Keratinocyte (primary cell): ENCODE measurements at regions not wholly inside any gene's neighbourhood (a gene's known extent, or its start where the extent isn't known, plus 50 kb on each side); places are given as distances from the start of the nearest gene placed in this dataset.

Experiments used
- DNase-seq: peaks from one replicate; pipeline ENCODE4 v3.0.0-alpha.2; 2011; ENCODE audit warnings: low read depth, missing footprints, low spot score
- FAIRE-seq: peaks from 2 replicates; lab custom pipeline; 2011; peaks lifted over from hg19 to GRCh38; lab: Jason Lieb, UNC
- H2AFZ ChIP-seq: 2 replicates; pipeline ENCODE4 v1.6.0; 2012; ENCODE audit warnings: low read length, control low read depth, inconsistent platforms; ENCODE audit not compliant: control insufficient read depth
- H3K27ac ChIP-seq: 2 replicates; pipeline ENCODE4 v1.5.1; 2011; ENCODE audit warnings: low read length; ENCODE audit not compliant: control insufficient read depth, insufficient read depth
- H3K27me3 ChIP-seq: 3 replicates; pipeline ENCODE4 v1.6.0; 2011; ENCODE audit warnings: low read length; ENCODE audit not compliant: control insufficient read depth, insufficient read depth; ENCODE audit errors: extremely low read depth
- H3K36me3 ChIP-seq, 2 experiments: 2 replicates in 1 of 2; 3 replicates in 1 of 2; pipeline ENCODE4 v1.5.1; 2011; ENCODE audit warnings: low read length in 2 of 2, mild to moderate bottlenecking in 1 of 2; ENCODE audit not compliant: control insufficient read depth in 2 of 2, insufficient read depth in 2 of 2; ENCODE audit errors: extremely low read depth in 1 of 2
- H3K4me1 ChIP-seq: 3 replicates; pipeline ENCODE4 v1.5.1; 2011; ENCODE audit warnings: low read length; ENCODE audit not compliant: control insufficient read depth, insufficient read depth; ENCODE audit errors: extremely low read depth
- H3K4me2 ChIP-seq: 3 replicates; pipeline ENCODE4 v1.6.0; 2011; ENCODE audit warnings: low read depth, low read length; ENCODE audit not compliant: control insufficient read depth, insufficient read depth; ENCODE audit errors: extremely low read depth
- H3K4me3 ChIP-seq, 3 experiments: fragments of 200-600 bp in 1 of 3; sonication (generic) in 1 of 3; 2 replicates in 2 of 3; 3 replicates in 1 of 3; pipeline ENCODE4 v1.5.1; 2011 to 2016; ENCODE audit warnings: low read length in 3 of 3, mild to moderate bottlenecking in 3 of 3, control low read depth in 2 of 3, inconsistent platforms in 1 of 3, low read depth in 1 of 3, mixed read lengths in 1 of 3, mixed run types in 1 of 3, moderate library complexity in 1 of 3; ENCODE audit not compliant: control insufficient read depth in 2 of 3, insufficient read depth in 2 of 3; ENCODE audit errors: extremely low read depth in 1 of 3
- H3K79me2 ChIP-seq: 2 replicates; pipeline ENCODE4 v1.6.0; 2012; ENCODE audit warnings: low read length; ENCODE audit not compliant: control insufficient read depth, insufficient read depth
- H3K9ac ChIP-seq: 3 replicates; pipeline ENCODE4 v1.6.0; 2011; ENCODE audit warnings: low read length; ENCODE audit not compliant: control insufficient read depth, insufficient read depth; ENCODE audit errors: extremely low read depth
- H3K9me1 ChIP-seq: 3 replicates; pipeline ENCODE4 v1.6.0; 2011; ENCODE audit warnings: low read length; ENCODE audit not compliant: control insufficient read depth, insufficient read depth; ENCODE audit errors: extremely low read depth
- H3K9me3 ChIP-seq: 2 replicates; pipeline ENCODE4 v1.5.1; 2012; ENCODE audit warnings: low read depth, low read length; ENCODE audit not compliant: control insufficient read depth
- H4K20me1 ChIP-seq: 3 replicates; pipeline ENCODE4 v1.6.0; 2011; ENCODE audit warnings: low read length; ENCODE audit not compliant: control insufficient read depth, insufficient read depth; ENCODE audit errors: extremely low read depth
- CTCF ChIP-seq, 3 experiments: IDR thresholded peaks in 1 of 3; conservative IDR thresholded peaks in 1 of 3; optimal IDR thresholded peaks in 1 of 3; 2 replicates in 2 of 3; 3 replicates in 1 of 3; pipeline versions ENCODE3 to v1.5.1; 2011; ENCODE audit warnings: low read length in 3 of 3, mild to moderate bottlenecking in 3 of 3, moderate library complexity in 2 of 3, control low read depth in 1 of 3, inconsistent platforms in 1 of 3; ENCODE audit not compliant: insufficient read depth in 2 of 3; ENCODE audit errors: extremely low read depth in 1 of 3
- EZH2 ChIP-seq: IDR thresholded peaks from one replicate; pipeline ENCODE4 v1.6.1; 2012; ENCODE audit warnings: inconsistent platforms, mild to moderate bottlenecking, low read length, moderate library complexity
- dilution Hi-C: fragments of 300-500 bp; cut with MboI; formaldehyde crosslinking; loops from one replicate; pipeline ENCODE4 v1.7.0; 2020; ENCODE audit warnings: low sequenced_read_pairs; ENCODE audit not compliant: extremely low pct_ligation_motif_present

- DNase-seq (no peak), FAIRE-seq (no peak)
- no peak overlapping the region for H3K4me3 ChIP-seq
- H3K79me2 ChIP-seq = no peaks in the 10 kb centered on the region
- no peak overlapping the region for H3K9ac ChIP-seq
- TF ChIP-seq EZH2 = no peak
- no peak for TF ChIP-seq CTCF (optimal IDR thresholded peaks at IDR 0.05 in 1 of 3, IDR thresholded peaks at IDR 0.05 in 1 of 3, conservative IDR thresholded peaks at IDR 0.05 in 1 of 3; ENCODE audit: extremely low read depth in 1 of 3, insufficient read depth in 2 of 3, low read length in 3 of 3)
- no peaks in the 10 kb centered on the region for H3K36me3 ChIP-seq
- no peak overlapping the region for H3K27ac ChIP-seq
- H3K9me3 ChIP-seq = no peaks in the 10 kb centered on the region
- H3K9me1 ChIP-seq = no peaks in the 10 kb centered on the region
- H3K4me1 ChIP-seq = no peaks in the 10 kb centered on the region
- H4K20me1 ChIP-seq = no peaks in the 10 kb centered on the region
- peak overlapping the region; percentile 30 for H2AFZ ChIP-seq
- no peaks in the 10 kb centered on the region for H3K27me3 ChIP-seq
- H3K4me2 ChIP-seq = no peak overlapping the region
- dilution Hi-C loops = no loop called here
Observed at GRCh38 chr18:56019908-56020307, 431.9 kb upstream of the TCF4 start.

- no peak overlapping the region for H3K27ac ChIP-seq
- H3K9me1 ChIP-seq = no peaks in the 10 kb centered on the region
- no peaks in the 10 kb centered on the region for H4K20me1 ChIP-seq
- H2AFZ ChIP-seq = no peak overlapping the region
- H3K27me3 ChIP-seq = no peaks in the 10 kb centered on the region
- no peaks in the 10 kb centered on the region for H3K36me3 ChIP-seq
- H3K9me3 ChIP-seq = no peaks in the 10 kb centered on the region
- no peak overlapping the region for H3K9ac ChIP-seq
- no peak overlapping the region for H3K4me3 ChIP-seq
- H3K79me2 ChIP-seq = no peaks in the 10 kb centered on the region
- dilution Hi-C loops = no loop called here
- DNase-seq (no peak), FAIRE-seq (no peak)
- no peak for TF ChIP-seq CTCF (optimal IDR thresholded peaks at IDR 0.05 in 1 of 3, IDR thresholded peaks at IDR 0.05 in 1 of 3, conservative IDR thresholded peaks at IDR 0.05 in 1 of 3; ENCODE audit: extremely low read depth in 1 of 3, insufficient read depth in 2 of 3, low read length in 3 of 3)
- TF ChIP-seq EZH2 = no peak
- H3K4me2 ChIP-seq = no peak overlapping the region
- H3K4me1 ChIP-seq = no peaks in the 10 kb centered on the region
Observed at GRCh38 chr18:56019156-56019555, 431.2 kb upstream of the TCF4 start.
